ENCODE measurements at regions not wholly inside any gene's neighbourhood (a gene's known extent, or its start where the extent isn't known, plus 50 kb on each side); places are given as distances from the start of the nearest gene placed in this dataset.
A peak's percentile ranks its signal among the peaks of the same experiment; 100 is the strongest.

DNA sequence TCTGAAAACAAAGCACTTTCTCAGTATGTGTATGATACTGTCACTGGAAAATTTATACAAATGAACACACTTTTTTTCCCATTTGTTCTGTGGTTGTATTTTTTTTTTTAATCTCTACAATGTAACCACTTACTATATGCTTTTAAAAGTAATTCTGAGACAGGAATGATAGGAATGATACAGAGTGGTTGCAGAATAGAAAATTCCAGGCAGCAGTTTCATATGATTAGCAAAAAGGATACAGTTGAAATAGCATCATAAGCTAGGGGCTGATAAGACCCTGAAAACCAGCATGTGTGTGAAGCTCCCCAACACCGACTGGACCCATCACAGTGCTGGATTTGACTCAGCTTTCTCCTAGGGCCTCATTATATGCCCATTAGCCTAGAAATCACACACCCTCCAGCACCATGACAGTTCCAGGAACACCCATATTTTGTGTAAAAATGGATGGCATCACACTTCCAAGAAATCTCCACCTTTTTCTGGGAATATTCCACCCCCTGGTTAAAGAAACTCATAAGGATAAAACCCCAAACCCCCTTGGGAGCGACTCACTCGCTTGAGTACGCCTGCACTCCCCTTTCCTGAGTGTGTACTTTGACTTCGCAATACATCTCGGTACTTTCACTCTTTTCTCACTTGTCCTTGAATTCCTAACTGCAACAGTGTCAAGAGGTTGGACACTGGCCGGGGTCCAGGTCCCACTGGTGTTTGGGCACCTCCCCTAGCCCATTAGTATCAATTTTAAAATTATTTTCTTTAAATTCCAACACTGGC lies 77.4 kb upstream of the AGA start:
- Histone ChIP-seq H3K79me2 (ENCODE audit: insufficient read depth, low read length) (no peaks in the 10 kb centered on the region), H3K4me3 (ENCODE audit: insufficient read depth, low read depth, low read length) (no peak overlapping the region), H4K20me1 (ENCODE audit: insufficient read depth, low read length) (no peaks in the 10 kb centered on the region), H3K4me2 (ENCODE audit: low read length) (no peak overlapping the region), H3K27me3 (ENCODE audit: insufficient read depth, low read length) (no peaks in the 10 kb centered on the region), H3K9ac (ENCODE audit: low read length) (no peak overlapping the region), H3K27ac (ENCODE audit: low read depth, low read length) (no peak overlapping the region), H3K9me3 (ENCODE audit: insufficient read depth, low read depth, low read length) (no peaks in the 10 kb centered on the region), H3K4me1 (ENCODE audit: insufficient read depth, low read length) (no peaks in the 10 kb centered on the region), H2AFZ (ENCODE audit: low read depth, low read length) (no peak overlapping the region), H3K36me3 (ENCODE audit: insufficient read depth, low read length) (no peaks in the 10 kb centered on the region)
- Mint-ChIP-seq H3K36me3 (ENCODE audit: low read depth, unreplicated experiment) (no peaks in the 10 kb centered on the region), H3K27me3 (ENCODE audit: low read depth, unreplicated experiment) (no peaks in the 10 kb centered on the region), H3K27ac (ENCODE audit: unreplicated experiment) (no peak overlapping the region), H3K9me3 (ENCODE audit: unreplicated experiment) (peaks cover 11% of the 10 kb centered on the region), H3K4me1 (ENCODE audit: low read depth, unreplicated experiment) (no peaks in the 10 kb centered on the region), H3K4me3 (ENCODE audit: unreplicated experiment) (no peak overlapping the region)
- TF ChIP-seq, protein P1, sequence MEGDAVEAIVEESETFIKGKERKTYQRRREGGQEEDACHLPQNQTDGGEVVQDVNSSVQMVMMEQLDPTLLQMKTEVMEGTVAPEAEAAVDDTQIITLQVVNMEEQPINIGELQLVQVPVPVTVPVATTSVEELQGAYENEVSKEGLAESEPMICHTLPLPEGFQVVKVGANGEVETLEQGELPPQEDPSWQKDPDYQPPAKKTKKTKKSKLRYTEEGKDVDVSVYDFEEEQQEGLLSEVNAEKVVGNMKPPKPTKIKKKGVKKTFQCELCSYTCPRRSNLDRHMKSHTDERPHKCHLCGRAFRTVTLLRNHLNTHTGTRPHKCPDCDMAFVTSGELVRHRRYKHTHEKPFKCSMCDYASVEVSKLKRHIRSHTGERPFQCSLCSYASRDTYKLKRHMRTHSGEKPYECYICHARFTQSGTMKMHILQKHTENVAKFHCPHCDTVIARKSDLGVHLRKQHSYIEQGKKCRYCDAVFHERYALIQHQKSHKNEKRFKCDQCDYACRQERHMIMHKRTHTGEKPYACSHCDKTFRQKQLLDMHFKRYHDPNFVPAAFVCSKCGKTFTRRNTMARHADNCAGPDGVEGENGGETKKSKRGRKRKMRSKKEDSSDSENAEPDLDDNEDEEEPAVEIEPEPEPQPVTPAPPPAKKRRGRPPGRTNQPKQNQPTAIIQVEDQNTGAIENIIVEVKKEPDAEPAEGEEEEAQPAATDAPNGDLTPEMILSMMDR (IDR thresholded peaks at IDR 0.05; ENCODE audit: insufficient read depth, low read depth, low read length): no peak
- no peak for TF ChIP-seq EZH2 (IDR thresholded peaks at IDR 0.05; ENCODE audit: insufficient read depth, low read length)
- DNase-seq (ENCODE audit: low read depth): peak; percentile 65
- no peak for FAIRE-seq

DNA sequence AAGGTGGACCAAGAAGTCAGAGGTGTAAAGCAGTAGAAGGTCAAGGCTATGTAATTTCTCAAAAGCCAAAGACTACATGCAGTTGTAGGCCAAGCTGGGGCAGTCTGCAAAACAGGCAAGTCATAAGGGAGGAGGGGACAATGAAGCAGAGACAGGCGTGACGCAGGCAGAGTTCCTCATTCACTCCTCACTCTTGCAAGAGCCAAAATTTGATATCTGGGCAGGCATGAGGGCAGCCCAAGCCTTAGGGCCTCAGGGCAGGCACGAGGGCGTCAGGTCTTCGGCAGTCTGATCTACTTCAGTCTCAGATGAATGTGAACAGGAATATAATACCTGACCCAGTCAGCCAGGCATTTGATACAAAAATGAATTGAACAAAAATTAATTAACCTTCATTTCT lies 86.4 kb upstream of the AGA start:
- no peaks in the 10 kb centered on the region for H3K9me3 ChIP-seq (ENCODE audit: insufficient read depth, low read depth, low read length)
- H3K9me3 Mint-ChIP-seq (ENCODE audit: unreplicated experiment): peaks cover 3% of the 10 kb centered on the region
- H4K20me1 ChIP-seq (ENCODE audit: insufficient read depth, low read length): no peaks in the 10 kb centered on the region
- no peak overlapping the region for H3K27ac Mint-ChIP-seq (ENCODE audit: unreplicated experiment)
- no peaks in the 10 kb centered on the region for H3K79me2 ChIP-seq (ENCODE audit: insufficient read depth, low read length)
- no peaks in the 10 kb centered on the region for H3K27me3 ChIP-seq (ENCODE audit: insufficient read depth, low read length)
- H3K4me3 ChIP-seq (ENCODE audit: insufficient read depth, low read depth, low read length): no peak overlapping the region
- FAIRE-seq: no peak
- no peak overlapping the region for H3K4me3 Mint-ChIP-seq (ENCODE audit: unreplicated experiment)
- no peaks in the 10 kb centered on the region for H3K4me1 ChIP-seq (ENCODE audit: insufficient read depth, low read length)
- H2AFZ ChIP-seq (ENCODE audit: low read depth, low read length): no peak overlapping the region
- H3K27ac ChIP-seq (ENCODE audit: low read depth, low read length): no peak overlapping the region
- no peaks in the 10 kb centered on the region for H3K27me3 Mint-ChIP-seq (ENCODE audit: low read depth, unreplicated experiment)
- H3K4me2 ChIP-seq (ENCODE audit: low read length): no peak overlapping the region
- TF ChIP-seq EZH2 (IDR thresholded peaks at IDR 0.05; ENCODE audit: insufficient read depth, low read length): no peak
- DNase-seq (ENCODE audit: low read depth): no peak
- peaks cover 2% of the 10 kb centered on the region for H3K4me1 Mint-ChIP-seq (ENCODE audit: low read depth, unreplicated experiment)
- no peak overlapping the region for H3K9ac ChIP-seq (ENCODE audit: low read length)
- no peaks in the 10 kb centered on the region for H3K36me3 Mint-ChIP-seq (ENCODE audit: low read depth, unreplicated experiment)
- H3K36me3 ChIP-seq (ENCODE audit: insufficient read depth, low read length): no peaks in the 10 kb centered on the region

DNA sequence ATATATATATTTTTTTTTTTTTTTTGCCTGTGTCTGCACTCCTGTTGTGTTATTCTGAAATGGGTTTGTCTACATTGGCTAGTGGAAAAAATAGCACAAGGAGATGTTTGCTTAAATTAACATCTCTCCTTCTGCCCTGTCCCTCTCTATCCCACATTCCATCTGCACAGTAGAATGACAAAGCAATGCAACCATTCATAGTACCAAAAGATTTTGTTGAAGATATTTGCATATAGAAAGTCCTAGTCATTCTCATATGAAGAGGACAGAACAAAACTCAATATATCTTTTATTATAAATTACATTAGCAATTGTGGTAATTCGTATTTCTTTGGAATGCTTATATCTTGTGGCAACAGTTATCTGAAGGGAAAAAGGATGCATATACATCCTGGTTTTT lies 88.3 kb upstream of the AGA start:
- H3K4me1 ChIP-seq (ENCODE audit: insufficient read depth, low read length): no peaks in the 10 kb centered on the region
- H3K9me3 ChIP-seq (ENCODE audit: insufficient read depth, low read depth, low read length): no peaks in the 10 kb centered on the region
- Mint-ChIP-seq H3K27ac (ENCODE audit: unreplicated experiment) (no peak overlapping the region), H3K9me3 (ENCODE audit: unreplicated experiment) (no peaks in the 10 kb centered on the region), H3K4me1 (ENCODE audit: low read depth, unreplicated experiment) (peaks cover 2% of the 10 kb centered on the region), H3K36me3 (ENCODE audit: low read depth, unreplicated experiment) (no peaks in the 10 kb centered on the region), H3K4me3 (ENCODE audit: unreplicated experiment) (no peak overlapping the region), H3K27me3 (ENCODE audit: low read depth, unreplicated experiment) (no peaks in the 10 kb centered on the region)
- no peaks in the 10 kb centered on the region for H3K27me3 ChIP-seq (ENCODE audit: insufficient read depth, low read length)
- H2AFZ ChIP-seq (ENCODE audit: low read depth, low read length): no peak overlapping the region
- DNase-seq (ENCODE audit: low read depth) (no peak), FAIRE-seq (no peak)
- no peaks in the 10 kb centered on the region for H3K36me3 ChIP-seq (ENCODE audit: insufficient read depth, low read length)
- no peaks in the 10 kb centered on the region for H3K79me2 ChIP-seq (ENCODE audit: insufficient read depth, low read length)
- H3K27ac ChIP-seq (ENCODE audit: low read depth, low read length): no peak overlapping the region
- H3K4me2 ChIP-seq (ENCODE audit: low read length): no peak overlapping the region
- no peak overlapping the region for H3K4me3 ChIP-seq (ENCODE audit: insufficient read depth, low read depth, low read length)
- H4K20me1 ChIP-seq (ENCODE audit: insufficient read depth, low read length): no peaks in the 10 kb centered on the region
- no peak overlapping the region for H3K9ac ChIP-seq (ENCODE audit: low read length)
- TF ChIP-seq EZH2 (IDR thresholded peaks at IDR 0.05; ENCODE audit: insufficient read depth, low read length): no peak
- TF ChIP-seq, protein P1 (IDR thresholded peaks at IDR 0.05; ENCODE audit: insufficient read depth, low read depth, low read length): no peak
